ENCODE measurements at regions not wholly inside any gene's neighbourhood (a gene's known extent, or its start where the extent isn't known, plus 50 kb on each side); places are given as distances from the start of the nearest gene placed in this dataset.

DNA sequence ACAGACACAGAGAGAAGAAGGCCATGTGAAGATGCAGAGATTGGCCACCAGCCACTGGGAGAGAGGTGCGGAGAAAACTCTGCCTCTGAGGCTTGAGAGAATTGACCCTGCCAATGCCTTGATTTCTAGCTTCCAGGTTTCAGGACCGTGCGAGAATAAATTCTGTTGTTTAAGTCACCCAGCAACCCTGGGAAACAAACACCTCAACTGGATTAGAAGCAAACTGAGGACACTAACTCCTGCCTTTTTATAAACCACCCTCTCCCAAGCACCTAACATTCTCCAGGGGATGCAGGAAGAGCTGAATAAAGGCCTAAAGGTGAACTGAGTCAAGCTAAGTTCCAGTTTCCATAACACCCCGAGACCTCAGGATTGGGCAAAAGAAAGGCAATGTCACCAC is 136.1 kb downstream of the ANKRD60 start:
- H3K4me3 Mint-ChIP-seq, result no peak overlapping the region
- Histone ChIP-seq H3K36me3 (ENCODE audit: insufficient read depth) (no peaks in the 10 kb centered on the region), H3K4me2 (no peak overlapping the region), H3F3A (replicated peaks; ENCODE audit: low read depth) (no peaks in the 10 kb centered on the region), H3K27ac (ENCODE audit: low read depth) (no peak overlapping the region), H3K4me1 (ENCODE audit: insufficient read depth) (no peaks in the 10 kb centered on the region), H2AFZ (no peak overlapping the region), H3K4me3 (no peak overlapping the region), H3K27me3 (ENCODE audit: insufficient read depth) (no peaks in the 10 kb centered on the region), H4K20me1 (replicated peaks; ENCODE audit: insufficient read depth) (no peaks in the 10 kb centered on the region), H3K79me2 (replicated peaks; ENCODE audit: insufficient read depth) (no peaks in the 10 kb centered on the region), H3K9me2 (ENCODE audit: insufficient read depth) (no peaks in the 10 kb centered on the region)
- H3K4me1 Mint-ChIP-seq, result no peaks in the 10 kb centered on the region
- no peak overlapping the region for H3K27ac Mint-ChIP-seq
- ATAC-seq, result no peak
- peaks cover 5% of the 10 kb centered on the region for H3K27me3 Mint-ChIP-seq (ENCODE audit: insufficient read depth, low read depth, poor library complexity)
- TF ChIP-seq, protein P1, sequence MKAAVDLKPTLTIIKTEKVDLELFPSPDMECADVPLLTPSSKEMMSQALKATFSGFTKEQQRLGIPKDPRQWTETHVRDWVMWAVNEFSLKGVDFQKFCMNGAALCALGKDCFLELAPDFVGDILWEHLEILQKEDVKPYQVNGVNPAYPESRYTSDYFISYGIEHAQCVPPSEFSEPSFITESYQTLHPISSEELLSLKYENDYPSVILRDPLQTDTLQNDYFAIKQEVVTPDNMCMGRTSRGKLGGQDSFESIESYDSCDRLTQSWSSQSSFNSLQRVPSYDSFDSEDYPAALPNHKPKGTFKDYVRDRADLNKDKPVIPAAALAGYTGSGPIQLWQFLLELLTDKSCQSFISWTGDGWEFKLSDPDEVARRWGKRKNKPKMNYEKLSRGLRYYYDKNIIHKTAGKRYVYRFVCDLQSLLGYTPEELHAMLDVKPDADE (IDR thresholded peaks at IDR 0.05), result no peak
- TF ChIP-seq POLR2AphosphoS5 (IDR thresholded peaks at IDR 0.05; ENCODE audit: low read depth), result no peak
- no peak for TF ChIP-seq EZH2 (IDR thresholded peaks at IDR 0.05; ENCODE audit: low read depth, unreplicated experiment)
- TF ChIP-seq STAT1 (IDR thresholded peaks at IDR 0.05; ENCODE audit: unreplicated experiment), result no peak
- TF ChIP-seq, protein P2, sequence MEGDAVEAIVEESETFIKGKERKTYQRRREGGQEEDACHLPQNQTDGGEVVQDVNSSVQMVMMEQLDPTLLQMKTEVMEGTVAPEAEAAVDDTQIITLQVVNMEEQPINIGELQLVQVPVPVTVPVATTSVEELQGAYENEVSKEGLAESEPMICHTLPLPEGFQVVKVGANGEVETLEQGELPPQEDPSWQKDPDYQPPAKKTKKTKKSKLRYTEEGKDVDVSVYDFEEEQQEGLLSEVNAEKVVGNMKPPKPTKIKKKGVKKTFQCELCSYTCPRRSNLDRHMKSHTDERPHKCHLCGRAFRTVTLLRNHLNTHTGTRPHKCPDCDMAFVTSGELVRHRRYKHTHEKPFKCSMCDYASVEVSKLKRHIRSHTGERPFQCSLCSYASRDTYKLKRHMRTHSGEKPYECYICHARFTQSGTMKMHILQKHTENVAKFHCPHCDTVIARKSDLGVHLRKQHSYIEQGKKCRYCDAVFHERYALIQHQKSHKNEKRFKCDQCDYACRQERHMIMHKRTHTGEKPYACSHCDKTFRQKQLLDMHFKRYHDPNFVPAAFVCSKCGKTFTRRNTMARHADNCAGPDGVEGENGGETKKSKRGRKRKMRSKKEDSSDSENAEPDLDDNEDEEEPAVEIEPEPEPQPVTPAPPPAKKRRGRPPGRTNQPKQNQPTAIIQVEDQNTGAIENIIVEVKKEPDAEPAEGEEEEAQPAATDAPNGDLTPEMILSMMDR (conservative IDR thresholded peaks at IDR 0.05; ENCODE audit: low read depth in 2 of 2), result no peak
- TF ChIP-seq, protein P3, sequence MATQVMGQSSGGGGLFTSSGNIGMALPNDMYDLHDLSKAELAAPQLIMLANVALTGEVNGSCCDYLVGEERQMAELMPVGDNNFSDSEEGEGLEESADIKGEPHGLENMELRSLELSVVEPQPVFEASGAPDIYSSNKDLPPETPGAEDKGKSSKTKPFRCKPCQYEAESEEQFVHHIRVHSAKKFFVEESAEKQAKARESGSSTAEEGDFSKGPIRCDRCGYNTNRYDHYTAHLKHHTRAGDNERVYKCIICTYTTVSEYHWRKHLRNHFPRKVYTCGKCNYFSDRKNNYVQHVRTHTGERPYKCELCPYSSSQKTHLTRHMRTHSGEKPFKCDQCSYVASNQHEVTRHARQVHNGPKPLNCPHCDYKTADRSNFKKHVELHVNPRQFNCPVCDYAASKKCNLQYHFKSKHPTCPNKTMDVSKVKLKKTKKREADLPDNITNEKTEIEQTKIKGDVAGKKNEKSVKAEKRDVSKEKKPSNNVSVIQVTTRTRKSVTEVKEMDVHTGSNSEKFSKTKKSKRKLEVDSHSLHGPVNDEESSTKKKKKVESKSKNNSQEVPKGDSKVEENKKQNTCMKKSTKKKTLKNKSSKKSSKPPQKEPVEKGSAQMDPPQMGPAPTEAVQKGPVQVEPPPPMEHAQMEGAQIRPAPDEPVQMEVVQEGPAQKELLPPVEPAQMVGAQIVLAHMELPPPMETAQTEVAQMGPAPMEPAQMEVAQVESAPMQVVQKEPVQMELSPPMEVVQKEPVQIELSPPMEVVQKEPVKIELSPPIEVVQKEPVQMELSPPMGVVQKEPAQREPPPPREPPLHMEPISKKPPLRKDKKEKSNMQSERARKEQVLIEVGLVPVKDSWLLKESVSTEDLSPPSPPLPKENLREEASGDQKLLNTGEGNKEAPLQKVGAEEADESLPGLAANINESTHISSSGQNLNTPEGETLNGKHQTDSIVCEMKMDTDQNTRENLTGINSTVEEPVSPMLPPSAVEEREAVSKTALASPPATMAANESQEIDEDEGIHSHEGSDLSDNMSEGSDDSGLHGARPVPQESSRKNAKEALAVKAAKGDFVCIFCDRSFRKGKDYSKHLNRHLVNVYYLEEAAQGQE (IDR thresholded peaks at IDR 0.05; ENCODE audit: unreplicated experiment), result no peak
- TF ChIP-seq, protein P4, sequence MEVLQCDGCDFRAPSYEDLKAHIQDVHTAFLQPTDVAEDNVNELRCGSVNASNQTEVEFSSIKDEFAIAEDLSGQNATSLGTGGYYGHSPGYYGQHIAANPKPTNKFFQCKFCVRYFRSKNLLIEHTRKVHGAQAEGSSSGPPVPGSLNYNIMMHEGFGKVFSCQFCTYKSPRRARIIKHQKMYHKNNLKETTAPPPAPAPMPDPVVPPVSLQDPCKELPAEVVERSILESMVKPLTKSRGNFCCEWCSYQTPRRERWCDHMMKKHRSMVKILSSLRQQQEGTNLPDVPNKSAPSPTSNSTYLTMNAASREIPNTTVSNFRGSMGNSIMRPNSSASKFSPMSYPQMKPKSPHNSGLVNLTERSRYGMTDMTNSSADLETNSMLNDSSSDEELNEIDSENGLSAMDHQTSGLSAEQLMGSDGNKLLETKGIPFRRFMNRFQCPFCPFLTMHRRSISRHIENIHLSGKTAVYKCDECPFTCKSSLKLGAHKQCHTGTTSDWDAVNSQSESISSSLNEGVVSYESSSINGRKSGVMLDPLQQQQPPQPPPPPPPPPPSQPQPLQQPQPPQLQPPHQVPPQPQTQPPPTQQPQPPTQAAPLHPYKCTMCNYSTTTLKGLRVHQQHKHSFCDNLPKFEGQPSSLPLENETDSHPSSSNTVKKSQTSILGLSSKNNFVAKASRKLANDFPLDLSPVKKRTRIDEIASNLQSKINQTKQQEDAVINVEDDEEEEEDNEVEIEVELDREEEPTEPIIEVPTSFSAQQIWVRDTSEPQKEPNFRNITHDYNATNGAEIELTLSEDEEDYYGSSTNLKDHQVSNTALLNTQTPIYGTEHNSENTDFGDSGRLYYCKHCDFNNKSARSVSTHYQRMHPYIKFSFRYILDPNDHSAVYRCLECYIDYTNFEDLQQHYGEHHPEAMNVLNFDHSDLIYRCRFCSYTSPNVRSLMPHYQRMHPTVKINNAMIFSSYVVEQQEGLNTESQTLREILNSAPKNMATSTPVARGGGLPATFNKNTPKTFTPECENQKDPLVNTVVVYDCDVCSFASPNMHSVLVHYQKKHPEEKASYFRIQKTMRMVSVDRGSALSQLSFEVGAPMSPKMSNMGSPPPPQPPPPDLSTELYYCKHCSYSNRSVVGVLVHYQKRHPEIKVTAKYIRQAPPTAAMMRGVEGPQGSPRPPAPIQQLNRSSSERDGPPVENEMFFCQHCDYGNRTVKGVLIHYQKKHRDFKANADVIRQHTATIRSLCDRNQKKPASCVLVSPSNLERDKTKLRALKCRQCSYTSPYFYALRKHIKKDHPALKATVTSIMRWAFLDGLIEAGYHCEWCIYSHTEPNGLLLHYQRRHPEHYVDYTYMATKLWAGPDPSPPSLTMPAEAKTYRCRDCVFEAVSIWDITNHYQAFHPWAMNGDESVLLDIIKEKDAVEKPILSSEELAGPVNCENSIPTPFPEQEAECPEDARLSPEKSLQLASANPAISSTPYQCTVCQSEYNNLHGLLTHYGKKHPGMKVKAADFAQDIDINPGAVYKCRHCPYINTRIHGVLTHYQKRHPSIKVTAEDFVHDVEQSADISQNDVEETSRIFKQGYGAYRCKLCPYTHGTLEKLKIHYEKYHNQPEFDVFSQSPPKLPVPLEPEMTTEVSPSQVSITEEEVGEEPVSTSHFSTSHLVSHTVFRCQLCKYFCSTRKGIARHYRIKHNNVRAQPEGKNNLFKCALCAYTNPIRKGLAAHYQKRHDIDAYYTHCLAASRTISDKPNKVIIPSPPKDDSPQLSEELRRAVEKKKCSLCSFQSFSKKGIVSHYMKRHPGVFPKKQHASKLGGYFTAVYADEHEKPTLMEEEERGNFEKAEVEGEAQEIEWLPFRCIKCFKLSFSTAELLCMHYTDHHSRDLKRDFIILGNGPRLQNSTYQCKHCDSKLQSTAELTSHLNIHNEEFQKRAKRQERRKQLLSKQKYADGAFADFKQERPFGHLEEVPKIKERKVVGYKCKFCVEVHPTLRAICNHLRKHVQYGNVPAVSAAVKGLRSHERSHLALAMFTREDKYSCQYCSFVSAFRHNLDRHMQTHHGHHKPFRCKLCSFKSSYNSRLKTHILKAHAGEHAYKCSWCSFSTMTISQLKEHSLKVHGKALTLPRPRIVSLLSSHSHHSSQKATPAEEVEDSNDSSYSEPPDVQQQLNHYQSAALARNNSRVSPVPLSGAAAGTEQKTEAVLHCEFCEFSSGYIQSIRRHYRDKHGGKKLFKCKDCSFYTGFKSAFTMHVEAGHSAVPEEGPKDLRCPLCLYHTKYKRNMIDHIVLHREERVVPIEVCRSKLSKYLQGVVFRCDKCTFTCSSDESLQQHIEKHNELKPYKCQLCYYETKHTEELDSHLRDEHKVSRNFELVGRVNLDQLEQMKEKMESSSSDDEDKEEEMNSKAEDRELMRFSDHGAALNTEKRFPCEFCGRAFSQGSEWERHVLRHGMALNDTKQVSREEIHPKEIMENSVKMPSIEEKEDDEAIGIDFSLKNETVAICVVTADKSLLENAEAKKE (CRISPR knock-in tag; IDR thresholded peaks at IDR 0.05), result no peak
- no peak for TF ChIP-seq CREB1 (CRISPR knock-in tag; IDR thresholded peaks at IDR 0.05; ENCODE audit: low read depth)
- no peak for TF ChIP-seq ZNF331 (CRISPR knock-in tag; IDR thresholded peaks at IDR 0.05; ENCODE audit: low read depth)
- no peak for TF ChIP-seq NANOG (IDR thresholded peaks at IDR 0.05; ENCODE audit: borderline replicate concordance)
- no peak for TF ChIP-seq ZNF114 (CRISPR knock-in tag; IDR thresholded peaks at IDR 0.05)
- TF ChIP-seq JUNB (IDR thresholded peaks at IDR 0.05; ENCODE audit: unreplicated experiment), result no peak
- TF ChIP-seq EZH2phosphoT487 (IDR thresholded peaks at IDR 0.05; ENCODE audit: unreplicated experiment), result no peak
- H3K36me3 Mint-ChIP-seq (ENCODE audit: low read depth), result no peaks in the 10 kb centered on the region
- DNase-seq (ENCODE audit: low spot score), result no peak
- peaks cover 2% of the 10 kb centered on the region; the same call in 1 of the 3 replicates for H3K9me3 Mint-ChIP-seq
